H9 (cell line): ENCODE measurements at regions not wholly inside any gene's neighbourhood (a gene's known extent, or its start where the extent isn't known, plus 50 kb on each side); places are given as distances from the start of the nearest gene placed in this dataset.

Experiments
- DNase-seq: peaks from one replicate; pipeline ENCODE4 v3.0.0-alpha.2; 2017
- H2AFZ ChIP-seq: one replicate; pipeline ENCODE4 v1.6.1; 2013; ENCODE audit warnings: mild to moderate bottlenecking, low read length, control low read depth, moderate library complexity
- H2AK5ac ChIP-seq: 2 replicates; pipeline ENCODE4 v1.6.1; 2013; ENCODE audit warnings: low read length, control low read depth, mixed read lengths; ENCODE audit not compliant: insufficient read length
- H2BK120ac ChIP-seq: one replicate; pipeline ENCODE4 v1.6.1; 2013; ENCODE audit warnings: low read depth, mild to moderate bottlenecking, low read length, control low read depth, inconsistent platforms; ENCODE audit not compliant: poor library complexity, severe bottlenecking
- H2BK12ac ChIP-seq: 2 replicates; pipeline ENCODE4 v1.6.1; 2013; ENCODE audit warnings: low read length, control low read depth, mixed read lengths, low read depth; ENCODE audit not compliant: insufficient read length
- H2BK15ac ChIP-seq: 2 replicates; pipeline ENCODE4 v1.6.1; 2013; ENCODE audit warnings: low read depth, low read length, control low read depth
- H2BK20ac ChIP-seq: one replicate; pipeline ENCODE4 v1.6.1; 2013; ENCODE audit warnings: low read depth, mild to moderate bottlenecking, low read length, control low read depth, inconsistent platforms; ENCODE audit not compliant: poor library complexity, severe bottlenecking
- H2BK5ac ChIP-seq: 2 replicates; pipeline ENCODE4 v1.6.1; 2013; ENCODE audit warnings: low read length, control low read depth, mixed read lengths; ENCODE audit not compliant: insufficient read length
- H3K14ac ChIP-seq: 2 replicates; pipeline ENCODE4 v1.6.1; 2013; ENCODE audit warnings: low read length, control low read depth; ENCODE audit not compliant: insufficient read depth
- H3K18ac ChIP-seq: 2 replicates; pipeline ENCODE4 v1.6.1; 2013; ENCODE audit warnings: low read depth, mild to moderate bottlenecking, mixed read lengths, low read length, control low read depth; ENCODE audit not compliant: insufficient read length
- H3K23ac ChIP-seq: 2 replicates; pipeline ENCODE4 v1.6.1; 2013; ENCODE audit warnings: low read length, control low read depth, mixed read lengths, low read depth; ENCODE audit not compliant: insufficient read length
- H3K23me2 ChIP-seq: 2 replicates; pipeline ENCODE4 v1.6.1; 2013; ENCODE audit warnings: low read depth, mild to moderate bottlenecking, mixed read lengths, low read length, control low read depth; ENCODE audit not compliant: insufficient read length, poor library complexity, severe bottlenecking
- H3K27ac ChIP-seq: 2 replicates; pipeline ENCODE4 v1.5.1; 2013; ENCODE audit warnings: low read length, control low read depth, mixed read lengths, low read depth; ENCODE audit not compliant: insufficient read length
- H3K27me3 ChIP-seq: 2 replicates; pipeline ENCODE4 v1.6.1; 2013; ENCODE audit warnings: low read length, control low read depth, inconsistent platforms; ENCODE audit not compliant: insufficient read depth
- H3K4ac ChIP-seq: 2 replicates; pipeline ENCODE4 v1.6.1; 2013; ENCODE audit warnings: low read depth, mild to moderate bottlenecking, control low read depth, inconsistent platforms, low read length, moderate library complexity
- H3K4me1 ChIP-seq: 2 replicates; pipeline ENCODE4 v1.6.1; 2013; ENCODE audit warnings: low read length, control low read depth, inconsistent platforms; ENCODE audit not compliant: insufficient read depth
- H3K4me2 ChIP-seq: 2 replicates; pipeline ENCODE4 v1.6.1; 2013; ENCODE audit warnings: low read length, control low read depth, mixed read lengths; ENCODE audit not compliant: insufficient read length, insufficient read depth
- H3K56ac ChIP-seq: 2 replicates; pipeline ENCODE4 v1.6.1; 2013; ENCODE audit warnings: low read depth, mild to moderate bottlenecking, mixed read lengths, low read length, control low read depth; ENCODE audit not compliant: insufficient read length
- H3K79me1 ChIP-seq: 2 replicates; pipeline ENCODE4 v1.6.1; 2013; ENCODE audit warnings: low read depth, mild to moderate bottlenecking, moderate library complexity, low read length, control low read depth, inconsistent platforms; ENCODE audit not compliant: insufficient read depth, poor library complexity, severe bottlenecking
- H3K79me2 ChIP-seq: 2 replicates; pipeline ENCODE4 v1.6.1; 2013; ENCODE audit warnings: low read length, control low read depth, inconsistent platforms; ENCODE audit not compliant: insufficient read depth
- H3K9ac ChIP-seq: 2 replicates; pipeline ENCODE4 v1.6.1; 2013; ENCODE audit warnings: low read length, control low read depth, mixed read lengths; ENCODE audit not compliant: insufficient read length; ENCODE audit errors: extremely low read depth
- H3K9me3 ChIP-seq: one replicate; pipeline ENCODE4 v1.6.1; 2013; ENCODE audit warnings: low read depth, low read length, inconsistent platforms; ENCODE audit not compliant: control insufficient read depth
- H3T11ph ChIP-seq: one replicate; pipeline ENCODE4 v1.6.1; 2013; ENCODE audit warnings: mild to moderate bottlenecking, low read length, control low read depth, inconsistent platforms
- H4K20me1 ChIP-seq: one replicate; pipeline ENCODE4 v1.6.1; 2013; ENCODE audit not compliant: control insufficient read depth, insufficient read length, insufficient read depth
- H4K5ac ChIP-seq: 2 replicates; pipeline ENCODE4 v1.6.1; 2013; ENCODE audit warnings: low read depth, mild to moderate bottlenecking, mixed read lengths, low read length, control low read depth; ENCODE audit not compliant: insufficient read length
- H4K8ac ChIP-seq: replicated peaks from 2 replicates; pipeline ENCODE4 v1.6.1; 2013; ENCODE audit warnings: low read length, control low read depth, mixed read lengths, low read depth; ENCODE audit not compliant: insufficient read length
- H4K91ac ChIP-seq: 2 replicates; pipeline ENCODE4 v1.6.1; 2013; ENCODE audit warnings: low read depth, mild to moderate bottlenecking, moderate library complexity, mixed read lengths, low read length, control low read depth; ENCODE audit not compliant: insufficient read length
- H3K27ac Mint-ChIP-seq, 3 experiments: 2 replicates in 2 of 3; 3 replicates in 1 of 3; pipeline ENCODE4 v1.8.0; 2020 to 2021; ENCODE audit warnings: mixed read lengths in 3 of 3, mild to moderate bottlenecking in 1 of 3, moderate library complexity in 1 of 3
- H3K27me3 Mint-ChIP-seq: 2 replicates; pipeline ENCODE4 v1.8.0; 2021; ENCODE audit warnings: low read depth, mild to moderate bottlenecking, moderate library complexity, mixed read lengths
- H3K36me3 Mint-ChIP-seq, 3 experiments: 2 replicates in 2 of 3; 3 replicates in 1 of 3; pipeline ENCODE4 v1.8.0; 2020 to 2021; ENCODE audit warnings: low read depth in 3 of 3, mixed read lengths in 3 of 3; ENCODE audit not compliant: insufficient read depth in 1 of 3
- H3K4me1 Mint-ChIP-seq, 2 experiments: 2 replicates each; pipeline ENCODE4 v1.8.0; 2020; ENCODE audit warnings: mixed read lengths in 2 of 2
- H3K4me3 Mint-ChIP-seq, 2 experiments: 2 replicates in 1 of 2; 3 replicates in 1 of 2; pipeline ENCODE4 v1.8.0; 2020 to 2021; ENCODE audit warnings: mild to moderate bottlenecking in 2 of 2, mixed read lengths in 2 of 2, moderate library complexity in 1 of 2
- H3K9me3 Mint-ChIP-seq, 2 experiments: 2 replicates in 1 of 2; 3 replicates in 1 of 2; pipeline ENCODE4 v1.8.0; 2020; ENCODE audit warnings: mild to moderate bottlenecking in 2 of 2, mixed read lengths in 2 of 2, moderate library complexity in 1 of 2
- TF ChIP-seq, protein P1 (sequence below): fragments of 200-600 bp; sonication (generic); conservative IDR thresholded peaks from 3 replicates; pipeline ENCODE4 v1.8.0; 2021; ENCODE audit warnings: antibody characterized with exemption, mild to moderate bottlenecking

DNA sequence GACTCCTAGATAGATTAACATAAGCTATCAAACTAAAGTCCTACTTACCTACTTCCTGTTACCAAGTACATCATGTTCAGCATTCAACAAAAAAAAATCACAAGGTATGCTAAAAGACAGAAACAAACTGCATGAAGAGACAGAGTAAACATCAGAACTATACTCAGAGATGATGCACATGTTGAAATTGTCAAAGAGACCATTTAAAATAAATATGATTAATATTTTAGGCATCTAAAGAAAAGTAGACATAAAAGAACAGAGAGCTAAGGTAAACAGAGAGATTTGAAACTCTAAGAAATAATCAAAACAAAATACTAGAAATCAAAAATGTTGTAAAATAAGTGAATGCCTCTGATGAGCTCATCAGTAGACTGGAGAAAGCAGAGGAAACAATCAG is 224.8 kb upstream of the STAC start:
- Mint-ChIP-seq H3K36me3 (no peaks in the 10 kb centered on the region), H3K4me1 (peaks cover 4 to 8% of the 10 kb centered on the region in 2 experiments), H3K9me3 (no peaks in the 10 kb centered on the region), H3K4me3 (no peak overlapping the region), H3K27me3 (no peaks in the 10 kb centered on the region), H3K27ac (no peak overlapping the region)
- DNase-seq = no peak
- Histone ChIP-seq H3T11ph (no peak overlapping the region), H2BK20ac (no peak overlapping the region), H3K27me3 (no peaks in the 10 kb centered on the region), H3K23me2 (no peaks in the 10 kb centered on the region), H3K9ac (no peak overlapping the region), H2BK5ac (no peak overlapping the region), H2AFZ (no peak overlapping the region), H4K20me1 (no peaks in the 10 kb centered on the region), H3K4ac (no peak overlapping the region), H4K5ac (no peak overlapping the region), H3K4me2 (no peak overlapping the region), H3K9me3 (no peaks in the 10 kb centered on the region), H3K14ac (no peak overlapping the region), H2AK5ac (no peak overlapping the region), H3K56ac (no peak overlapping the region), H2BK12ac (no peak overlapping the region), H3K27ac (no peak overlapping the region), H3K18ac (no peak overlapping the region), H2BK15ac (no peak overlapping the region), H2BK120ac (no peak overlapping the region), H3K79me2 (no peaks in the 10 kb centered on the region), H3K23ac (no peak overlapping the region), H4K91ac (no peak overlapping the region), H3K79me1 (no peaks in the 10 kb centered on the region), H3K4me1 (peaks cover 6% of the 10 kb centered on the region; the same call in 1 of the 2 replicates), H4K8ac (no peak overlapping the region)
- TF ChIP-seq, protein P1, sequence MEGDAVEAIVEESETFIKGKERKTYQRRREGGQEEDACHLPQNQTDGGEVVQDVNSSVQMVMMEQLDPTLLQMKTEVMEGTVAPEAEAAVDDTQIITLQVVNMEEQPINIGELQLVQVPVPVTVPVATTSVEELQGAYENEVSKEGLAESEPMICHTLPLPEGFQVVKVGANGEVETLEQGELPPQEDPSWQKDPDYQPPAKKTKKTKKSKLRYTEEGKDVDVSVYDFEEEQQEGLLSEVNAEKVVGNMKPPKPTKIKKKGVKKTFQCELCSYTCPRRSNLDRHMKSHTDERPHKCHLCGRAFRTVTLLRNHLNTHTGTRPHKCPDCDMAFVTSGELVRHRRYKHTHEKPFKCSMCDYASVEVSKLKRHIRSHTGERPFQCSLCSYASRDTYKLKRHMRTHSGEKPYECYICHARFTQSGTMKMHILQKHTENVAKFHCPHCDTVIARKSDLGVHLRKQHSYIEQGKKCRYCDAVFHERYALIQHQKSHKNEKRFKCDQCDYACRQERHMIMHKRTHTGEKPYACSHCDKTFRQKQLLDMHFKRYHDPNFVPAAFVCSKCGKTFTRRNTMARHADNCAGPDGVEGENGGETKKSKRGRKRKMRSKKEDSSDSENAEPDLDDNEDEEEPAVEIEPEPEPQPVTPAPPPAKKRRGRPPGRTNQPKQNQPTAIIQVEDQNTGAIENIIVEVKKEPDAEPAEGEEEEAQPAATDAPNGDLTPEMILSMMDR = no peak
